Tibial artery (tissue), 4 donors: ENCODE measurements at regions not wholly inside any gene's neighbourhood (a gene's known extent, or its start where the extent isn't known, plus 50 kb on each side); places are given as distances from the start of the nearest gene placed in this dataset.

Experiments
- DNase-seq, 2 donors: peaks; one replicate each; pipeline ENCODE4 v3.0.0-alpha.2; 2019
- H3K27ac ChIP-seq, 2 donors: fragments of 200-600 bp; sonication (generic) in 1 of 2; 1 replicate in 1 of 2; 2 replicates in 1 of 2; pipeline ENCODE4 v1.5.1; 2018 to 2019; ENCODE audit warnings: mild to moderate bottlenecking in 1 of 2
- H3K27me3 ChIP-seq, 2 donors: fragments of 200-600 bp; sonication (generic) in 1 of 2; one replicate each; pipeline versions ENCODE4 v1.5.1 to v1.6.0; 2016 to 2019
- H3K36me3 ChIP-seq, 3 donors: fragments of 200-600 bp; sonication (generic) in 2 of 3; one replicate each; pipeline ENCODE4 v1.5.1; 2016 to 2019; ENCODE audit warnings: mild to moderate bottlenecking in 2 of 3
- H3K4me1 ChIP-seq, 4 donors: fragments of 200-600 bp; sonication (generic) in 2 of 4; 1 replicate in 3 of 4; 2 replicates in 1 of 4; pipeline ENCODE4 v1.5.1; 2016 to 2019
- H3K4me3 ChIP-seq, 2 donors: fragments of 200-600 bp; sonication (generic) in 1 of 2; 1 replicate in 1 of 2; 2 replicates in 1 of 2; pipeline ENCODE4 v1.5.1; 2018 to 2019; ENCODE audit warnings: mild to moderate bottlenecking in 2 of 2
- H3K9me3 ChIP-seq, 3 donors: fragments of 200-600 bp; sonication (generic) in 1 of 3; one replicate each; pipeline ENCODE4 v1.5.1; 2016 to 2019
- intact Hi-C: fragments of 100-400 bp; cut with DNase I; formaldehyde crosslinking; loops from one replicate; pipeline ENCODE4 v1.15.0; 2023; ENCODE audit warnings: low total_unique reads
- TF ChIP-seq, protein P1 (sequence below), 2 experiments: fragments of 200-600 bp in 1 of 2; fragments of 450-650 bp in 1 of 2; IDR thresholded peaks; one replicate each; pipeline ENCODE4 v1.5.1; 2017 to 2019; ENCODE audit warnings: antibody characterized with exemption in 2 of 2, mild to moderate bottlenecking in 1 of 2, moderate library complexity in 1 of 2

DNA sequence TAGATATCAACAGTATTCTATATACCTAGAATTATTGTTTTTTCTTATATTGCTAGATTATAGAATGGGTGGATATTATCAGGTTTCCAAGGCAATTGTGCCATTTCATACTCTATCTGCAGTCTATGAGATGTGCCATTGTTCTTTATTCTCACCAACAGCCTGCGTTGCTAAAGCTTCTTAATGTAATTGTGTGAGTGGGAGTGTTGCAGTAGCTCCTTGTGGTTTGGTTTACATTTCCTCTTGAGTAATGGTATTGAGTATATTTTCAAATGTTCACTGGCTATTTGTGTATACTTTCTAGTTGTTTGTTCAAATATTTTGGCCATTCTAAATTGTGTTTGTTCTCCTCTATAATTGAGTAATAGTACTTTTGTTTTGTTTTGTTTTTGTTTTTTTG, 199.2 kb downstream of the TFEC start:
- Histone ChIP-seq H3K36me3 (no peaks in the 10 kb centered on the region), H3K4me3 (no peak overlapping the region), H3K27me3 (no peaks in the 10 kb centered on the region), H3K27ac (no peak overlapping the region), H3K4me1 (no peaks in the 10 kb centered on the region), H3K9me3 (no peaks in the 10 kb centered on the region)
- intact Hi-C loops: no loop called here
- DNase-seq: no peak
- TF ChIP-seq, protein P1, sequence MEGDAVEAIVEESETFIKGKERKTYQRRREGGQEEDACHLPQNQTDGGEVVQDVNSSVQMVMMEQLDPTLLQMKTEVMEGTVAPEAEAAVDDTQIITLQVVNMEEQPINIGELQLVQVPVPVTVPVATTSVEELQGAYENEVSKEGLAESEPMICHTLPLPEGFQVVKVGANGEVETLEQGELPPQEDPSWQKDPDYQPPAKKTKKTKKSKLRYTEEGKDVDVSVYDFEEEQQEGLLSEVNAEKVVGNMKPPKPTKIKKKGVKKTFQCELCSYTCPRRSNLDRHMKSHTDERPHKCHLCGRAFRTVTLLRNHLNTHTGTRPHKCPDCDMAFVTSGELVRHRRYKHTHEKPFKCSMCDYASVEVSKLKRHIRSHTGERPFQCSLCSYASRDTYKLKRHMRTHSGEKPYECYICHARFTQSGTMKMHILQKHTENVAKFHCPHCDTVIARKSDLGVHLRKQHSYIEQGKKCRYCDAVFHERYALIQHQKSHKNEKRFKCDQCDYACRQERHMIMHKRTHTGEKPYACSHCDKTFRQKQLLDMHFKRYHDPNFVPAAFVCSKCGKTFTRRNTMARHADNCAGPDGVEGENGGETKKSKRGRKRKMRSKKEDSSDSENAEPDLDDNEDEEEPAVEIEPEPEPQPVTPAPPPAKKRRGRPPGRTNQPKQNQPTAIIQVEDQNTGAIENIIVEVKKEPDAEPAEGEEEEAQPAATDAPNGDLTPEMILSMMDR (IDR thresholded peaks at IDR 0.05): no peak

DNA sequence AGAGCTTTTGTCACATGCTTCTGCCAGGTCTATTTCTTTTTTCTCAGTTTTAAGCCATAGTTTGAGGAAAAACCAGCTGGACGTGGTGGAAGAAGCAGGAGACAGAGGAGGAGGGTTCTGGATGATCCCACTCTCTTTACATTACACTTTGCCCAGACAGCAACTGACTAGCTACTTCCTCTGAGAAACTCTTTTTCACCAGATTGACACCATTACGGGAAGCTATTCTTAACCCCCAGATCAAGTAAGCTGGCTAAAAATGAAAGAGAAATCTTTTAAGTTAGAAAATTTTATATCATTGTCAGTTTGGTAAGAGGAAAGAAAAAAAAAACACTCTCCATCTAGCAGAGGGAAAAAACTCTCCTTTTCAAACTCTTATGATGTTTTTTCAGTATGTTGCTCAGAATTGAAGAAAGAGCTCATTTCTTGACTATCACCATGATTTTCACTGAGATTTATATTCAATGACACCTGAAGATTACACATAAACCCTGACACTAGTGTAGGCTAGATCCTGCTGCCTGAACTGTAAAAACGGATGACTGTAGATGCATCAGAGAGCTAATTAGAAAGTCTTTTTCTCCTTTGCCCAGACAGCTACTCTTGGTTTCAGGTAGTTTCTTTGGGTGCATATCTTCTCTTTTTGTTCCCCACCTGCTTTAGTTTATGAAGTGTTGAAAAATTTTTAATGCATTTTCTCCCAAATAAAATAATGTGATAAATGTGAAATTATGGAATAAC, 203.1 kb downstream of the TFEC start:
- H3K9me3 ChIP-seq: no peaks in the 10 kb centered on the region
- no peaks in the 10 kb centered on the region for H3K36me3 ChIP-seq
- H3K4me1 ChIP-seq: no peaks in the 10 kb centered on the region
- DNase-seq: no peak
- no peak overlapping the region for H3K27ac ChIP-seq
- H3K27me3 ChIP-seq: no peaks in the 10 kb centered on the region
- TF ChIP-seq, protein P1 (IDR thresholded peaks at IDR 0.05): no peak
- intact Hi-C loops: no loop called here
- no peak overlapping the region for H3K4me3 ChIP-seq

DNA sequence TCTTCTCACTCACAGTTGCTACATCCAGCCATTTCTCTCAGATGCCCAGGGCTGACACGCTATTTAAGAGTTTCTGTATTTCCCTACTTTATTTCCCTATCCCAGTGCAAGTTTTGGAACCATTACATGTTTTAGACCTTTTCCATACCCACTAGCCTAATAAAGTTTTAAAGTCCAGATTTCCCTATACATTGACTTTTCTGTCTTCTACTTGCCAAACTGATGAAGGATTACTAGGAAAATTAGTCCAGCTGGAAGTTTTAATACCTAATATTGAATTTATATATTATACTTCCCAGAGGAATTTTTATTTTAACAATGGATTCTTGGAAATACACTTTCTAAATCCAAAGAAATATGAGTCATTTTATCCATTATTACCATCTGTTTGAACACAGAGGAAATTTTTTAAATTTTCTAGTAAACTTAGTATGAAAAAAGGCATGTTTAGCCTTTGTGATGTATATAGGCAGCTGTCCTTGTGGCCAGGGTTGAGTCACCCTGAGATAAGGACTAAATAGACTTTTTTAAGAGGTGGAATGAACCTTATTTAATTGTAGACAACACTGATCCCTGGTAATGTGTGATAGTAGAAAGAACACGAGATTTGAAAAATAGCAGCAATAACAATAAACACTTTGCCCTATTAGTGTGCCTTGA, 205.0 kb downstream of the TFEC start:
- Histone ChIP-seq H3K27me3 (no peaks in the 10 kb centered on the region), H3K4me3 (no peak overlapping the region), H3K9me3 (no peaks in the 10 kb centered on the region), H3K4me1 (no peaks in the 10 kb centered on the region), H3K36me3 (no peaks in the 10 kb centered on the region), H3K27ac (no peak overlapping the region)
- DNase-seq: no peak
- intact Hi-C loops: no loop called here
- TF ChIP-seq, protein P1 (IDR thresholded peaks at IDR 0.05): no peak

DNA sequence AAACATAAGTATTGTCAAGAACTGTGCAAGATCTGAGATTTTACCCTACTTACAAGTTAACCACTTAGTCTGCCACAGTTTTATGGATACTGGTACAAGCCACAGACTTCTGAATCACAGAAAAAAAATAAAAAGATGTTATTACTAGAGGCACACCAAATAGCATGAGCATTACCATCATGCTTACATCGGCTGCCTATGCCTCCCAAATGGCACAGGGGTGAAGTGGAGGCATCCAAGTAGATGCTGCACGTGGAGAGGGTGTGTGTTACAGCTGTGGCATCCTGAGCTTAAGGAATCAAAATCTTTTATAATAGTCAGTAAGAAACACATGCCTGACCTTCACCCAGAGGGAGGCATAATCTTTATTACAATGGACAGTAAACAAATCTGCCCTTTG, 207.8 kb downstream of the TFEC start:
- Histone ChIP-seq H3K4me3 (no peak overlapping the region), H3K4me1 (no peaks in the 10 kb centered on the region), H3K36me3 (no peaks in the 10 kb centered on the region), H3K27me3 (no peaks in the 10 kb centered on the region), H3K27ac (no peak overlapping the region), H3K9me3 (no peaks in the 10 kb centered on the region)
- intact Hi-C loops: no loop called here
- no peak for DNase-seq
- TF ChIP-seq, protein P1 (IDR thresholded peaks at IDR 0.05): no peak

DNA sequence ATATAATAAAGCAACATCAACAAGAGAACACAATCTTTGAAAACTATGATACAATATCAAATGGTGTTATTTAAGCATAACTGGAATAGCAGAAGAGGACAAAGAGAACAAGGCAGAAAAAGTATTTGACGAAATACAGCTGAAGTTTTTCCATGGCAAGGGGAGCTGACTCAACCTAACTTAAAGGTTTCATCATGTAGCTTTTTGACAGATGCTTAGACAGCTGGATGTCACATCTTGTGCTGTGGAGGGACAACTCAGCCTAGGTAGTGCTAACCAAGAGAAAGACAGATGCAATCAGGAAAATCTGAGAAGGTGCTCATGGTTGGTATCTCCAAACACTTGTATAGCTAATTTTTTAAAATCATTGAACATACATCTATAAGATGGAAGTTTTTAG, 208.2 kb downstream of the TFEC start:
- Histone ChIP-seq H3K4me1 (no peaks in the 10 kb centered on the region), H3K27me3 (no peaks in the 10 kb centered on the region), H3K36me3 (no peaks in the 10 kb centered on the region), H3K9me3 (no peaks in the 10 kb centered on the region), H3K27ac (no peak overlapping the region), H3K4me3 (no peak overlapping the region)
- intact Hi-C loops: no loop called here
- TF ChIP-seq, protein P1 (IDR thresholded peaks at IDR 0.05): no peak
- no peak for DNase-seq
